CD4-positive, alpha-beta T cell (primary cell): ENCODE measurements at regions not wholly inside any gene's neighbourhood (a gene's known extent, or its start where the extent isn't known, plus 50 kb on each side); places are given as distances from the start of the nearest gene placed in this dataset.

ENCODE experiments used
- ATAC-seq: fragments of 200-7000 bp; cut with Tn5 transposase; one replicate; pipeline ENCODE4 v1.10.0; 2022; ENCODE audit warnings: mild to moderate bottlenecking; ENCODE audit not compliant: poor library complexity
- CTCF ChIA-PET: fragments of 350-600 bp; sonication (Branson Sonifier 250); formaldehyde crosslinking; loops from one replicate; lab custom pipeline; 2021; ENCODE audit warnings: antibody characterized with exemption, inconsistent platforms; lab: Charles Lee
- POLR2A ChIA-PET: fragments of 350-600 bp; sonication (Branson Sonifier 250); formaldehyde crosslinking; loops from one replicate; lab custom pipeline; 2021; ENCODE audit warnings: antibody characterized with exemption, inconsistent platforms; lab: Charles Lee
- DNase-seq, 14 experiments: peaks; one replicate each; pipeline ENCODE4 v3.0.0-alpha.2; 2013 to 2020; ENCODE audit warnings: mixed read lengths in 2 of 14
- H3K27ac ChIP-seq, 2 donors: one replicate each; pipeline versions ENCODE4 v1.5.1 to v1.7.0; 2013; ENCODE audit warnings: low read length in 2 of 2, low read depth in 1 of 2, mild to moderate bottlenecking in 1 of 2
- H3K27me3 ChIP-seq, 2 experiments: 1 replicate in 1 of 2; 2 replicates in 1 of 2; pipeline versions ENCODE4 v1.6.1 to v1.7.0; 2013; ENCODE audit warnings: low read length in 2 of 2, control low read depth in 1 of 2, mild to moderate bottlenecking in 1 of 2, moderate library complexity in 1 of 2; ENCODE audit not compliant: insufficient read depth in 2 of 2, control insufficient read depth in 1 of 2
- H3K36me3 ChIP-seq: one replicate; pipeline ENCODE4 v1.6.1; 2013; ENCODE audit warnings: low read length, control low read depth; ENCODE audit not compliant: insufficient read depth
- H3K4me1 ChIP-seq: one replicate; pipeline ENCODE4 v1.6.1; 2013; ENCODE audit warnings: low read length, control low read depth; ENCODE audit not compliant: insufficient read depth
- H3K4me3 ChIP-seq: one replicate; pipeline ENCODE4 v1.5.1; 2013; ENCODE audit warnings: mild to moderate bottlenecking, low read length, moderate library complexity
- H3K9me3 ChIP-seq, 2 experiments: 1 replicate in 1 of 2; 2 replicates in 1 of 2; pipeline versions ENCODE4 v1.6.1 to v1.7.0; 2013; ENCODE audit warnings: low read length in 2 of 2, mild to moderate bottlenecking in 2 of 2, control low read depth in 1 of 2, moderate library complexity in 1 of 2; ENCODE audit not compliant: control insufficient read depth in 1 of 2, insufficient read depth in 1 of 2
- H3K27ac Mint-ChIP-seq: one replicate; pipeline ENCODE4 v1.8.0; 2020; ENCODE audit warnings: mixed read lengths
- H3K27me3 Mint-ChIP-seq: one replicate; pipeline ENCODE4 v1.8.0; 2021; ENCODE audit warnings: mixed read lengths
- H3K36me3 Mint-ChIP-seq: one replicate; pipeline ENCODE4 v1.8.0; 2021; ENCODE audit warnings: low read depth, mixed read lengths
- H3K4me1 Mint-ChIP-seq: one replicate; pipeline ENCODE4 v1.8.0; 2021; ENCODE audit warnings: low read depth, mixed read lengths
- H3K4me3 Mint-ChIP-seq: one replicate; pipeline ENCODE4 v1.8.0; 2020; ENCODE audit warnings: mild to moderate bottlenecking, mixed read lengths
- H3K9me3 Mint-ChIP-seq: one replicate; pipeline ENCODE4 v1.8.0; 2020; ENCODE audit warnings: mixed read lengths
- intact Hi-C, 2 experiments: fragments of 100-400 bp; cut with DNase I in 1 of 2; cut with micrococcal nuclease in 1 of 2; formaldehyde crosslinking; loops; one replicate each; pipeline versions ENCODE4 v1.15.1 to v1.9.0; 2023 to 2025; cut with DNase I, micrococcal nuclease
- TF ChIP-seq, protein P1 (sequence below): fragments of 200-600 bp; IDR thresholded peaks from one replicate; pipeline ENCODE4 v1.8.0; 2022; ENCODE audit warnings: antibody characterized with exemption, mild to moderate bottlenecking

DNA sequence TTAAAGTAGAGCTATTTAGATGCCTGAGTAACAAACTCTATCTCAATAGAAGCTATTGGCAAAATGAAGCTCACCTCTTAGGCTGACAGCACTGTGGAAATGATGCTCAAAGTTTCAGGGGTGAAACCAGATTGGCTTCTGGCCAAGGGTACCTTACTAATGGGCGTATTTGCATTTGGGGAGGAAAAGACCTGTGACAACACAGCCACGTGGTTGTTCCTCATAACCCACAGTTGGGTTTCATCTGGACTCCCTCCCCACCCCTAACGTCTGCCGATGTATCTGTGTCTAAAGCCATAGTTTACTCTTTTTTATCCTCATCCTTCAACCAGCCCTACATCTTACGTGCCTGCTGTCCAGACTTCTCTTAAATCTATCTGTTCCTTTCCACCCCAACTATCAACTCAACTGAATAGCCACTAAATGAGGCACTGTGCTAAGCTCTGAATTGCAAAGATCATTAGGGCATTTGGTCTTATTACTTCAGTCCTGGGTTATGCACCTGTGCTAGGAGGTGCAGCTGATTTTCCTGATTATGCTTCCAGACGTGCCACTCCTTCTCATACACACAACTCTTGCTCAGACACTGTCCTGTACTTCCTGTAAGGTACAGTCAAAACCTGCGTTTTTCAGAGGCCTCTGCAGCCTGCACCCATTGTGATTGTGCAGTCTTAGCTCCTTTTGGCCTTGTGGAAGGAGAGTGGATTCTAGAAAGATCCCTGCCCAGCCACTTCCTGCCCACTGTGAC lies 80.6 kb upstream of the ARMC2 start:
- no peak for ATAC-seq
- Mint-ChIP-seq H3K27ac (no peak overlapping the region), H3K9me3 (no peaks in the 10 kb centered on the region), H3K4me3 (no peak overlapping the region), H3K27me3 (peaks cover 7% of the 10 kb centered on the region), H3K4me1 (peaks cover 7% of the 10 kb centered on the region), H3K36me3 (no peaks in the 10 kb centered on the region)
- no peak for DNase-seq
- no peaks in the 10 kb centered on the region for H3K36me3 ChIP-seq
- no peaks in the 10 kb centered on the region for H3K9me3 ChIP-seq
- POLR2A ChIA-PET = no interaction called here
- intact Hi-C loops = no loop called here
- H3K27me3 ChIP-seq = no peaks in the 10 kb centered on the region
- H3K4me3 ChIP-seq = no peak overlapping the region
- no peaks in the 10 kb centered on the region for H3K4me1 ChIP-seq
- no peak overlapping the region for H3K27ac ChIP-seq
- CTCF ChIA-PET = no interaction called here
- TF ChIP-seq, protein P1, sequence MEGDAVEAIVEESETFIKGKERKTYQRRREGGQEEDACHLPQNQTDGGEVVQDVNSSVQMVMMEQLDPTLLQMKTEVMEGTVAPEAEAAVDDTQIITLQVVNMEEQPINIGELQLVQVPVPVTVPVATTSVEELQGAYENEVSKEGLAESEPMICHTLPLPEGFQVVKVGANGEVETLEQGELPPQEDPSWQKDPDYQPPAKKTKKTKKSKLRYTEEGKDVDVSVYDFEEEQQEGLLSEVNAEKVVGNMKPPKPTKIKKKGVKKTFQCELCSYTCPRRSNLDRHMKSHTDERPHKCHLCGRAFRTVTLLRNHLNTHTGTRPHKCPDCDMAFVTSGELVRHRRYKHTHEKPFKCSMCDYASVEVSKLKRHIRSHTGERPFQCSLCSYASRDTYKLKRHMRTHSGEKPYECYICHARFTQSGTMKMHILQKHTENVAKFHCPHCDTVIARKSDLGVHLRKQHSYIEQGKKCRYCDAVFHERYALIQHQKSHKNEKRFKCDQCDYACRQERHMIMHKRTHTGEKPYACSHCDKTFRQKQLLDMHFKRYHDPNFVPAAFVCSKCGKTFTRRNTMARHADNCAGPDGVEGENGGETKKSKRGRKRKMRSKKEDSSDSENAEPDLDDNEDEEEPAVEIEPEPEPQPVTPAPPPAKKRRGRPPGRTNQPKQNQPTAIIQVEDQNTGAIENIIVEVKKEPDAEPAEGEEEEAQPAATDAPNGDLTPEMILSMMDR = no peak

DNA sequence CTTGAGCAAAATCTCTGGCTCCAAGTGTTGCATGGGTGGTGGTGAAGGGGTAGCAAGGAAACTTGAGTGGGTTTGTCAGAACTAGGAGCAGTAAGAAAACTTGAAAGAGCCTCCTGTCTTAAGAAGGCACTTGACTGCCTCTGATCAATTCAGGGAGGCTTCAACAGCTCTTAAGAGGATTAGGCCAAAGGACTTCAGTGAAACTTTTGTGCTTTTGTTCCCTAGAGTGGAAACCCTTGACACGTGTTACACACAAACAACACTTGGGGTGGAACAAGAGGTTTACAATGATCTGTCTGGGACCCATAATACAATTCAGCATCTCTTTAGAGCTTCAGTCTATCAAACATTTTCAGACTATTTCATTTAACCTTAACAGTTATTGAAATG lies 80.1 kb upstream of the ARMC2 start:
- DNase-seq (no peak), ATAC-seq (no peak)
- Histone ChIP-seq H3K9me3 (no peaks in the 10 kb centered on the region), H3K4me3 (no peak overlapping the region), H3K4me1 (no peaks in the 10 kb centered on the region), H3K27me3 (no peaks in the 10 kb centered on the region), H3K27ac (no peak overlapping the region), H3K36me3 (no peaks in the 10 kb centered on the region)
- no peaks in the 10 kb centered on the region for H3K9me3 Mint-ChIP-seq
- H3K27me3 Mint-ChIP-seq = peaks cover 7% of the 10 kb centered on the region
- H3K36me3 Mint-ChIP-seq = no peaks in the 10 kb centered on the region
- ChIA-PET CTCF (no interaction called here), POLR2A (no interaction called here)
- TF ChIP-seq, protein P1 = no peak
- H3K27ac Mint-ChIP-seq = no peak overlapping the region
- peaks cover 7% of the 10 kb centered on the region for H3K4me1 Mint-ChIP-seq
- intact Hi-C loops = no loop called here
- H3K4me3 Mint-ChIP-seq = no peak overlapping the region

DNA sequence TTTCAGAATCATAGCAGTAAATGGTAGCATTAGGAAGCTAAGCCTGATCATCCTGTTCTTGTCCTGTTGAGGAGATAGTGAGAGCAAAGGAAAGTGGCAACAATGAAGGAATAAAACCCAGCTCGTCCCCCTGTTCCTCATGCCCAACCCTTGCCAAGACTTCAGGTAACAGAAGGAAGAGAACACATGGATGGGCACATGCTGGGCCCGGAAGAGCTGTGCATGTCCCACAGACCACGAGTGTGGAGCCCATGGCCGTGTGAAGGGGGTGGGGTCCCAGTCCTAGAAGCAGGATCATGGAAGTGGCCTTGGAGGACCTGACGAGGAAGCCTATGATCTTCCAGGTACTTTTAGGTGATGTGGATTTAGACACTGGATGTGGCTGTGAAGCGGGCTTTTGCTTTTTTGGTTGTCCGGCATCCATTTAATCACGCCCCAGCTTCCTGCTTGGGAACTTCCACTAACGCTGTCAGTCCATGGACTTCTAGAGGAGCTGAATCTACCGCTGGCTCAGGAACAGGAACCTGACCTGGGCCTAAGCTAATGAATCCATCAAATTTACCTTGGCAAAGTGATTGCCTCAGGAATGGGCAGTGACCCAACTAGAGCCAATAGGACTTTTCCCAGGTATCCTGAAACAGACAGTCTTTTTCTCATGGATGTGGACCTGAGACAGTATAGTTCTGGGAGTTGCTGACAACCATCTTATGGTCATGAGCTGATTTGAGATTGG lies 79.3 kb upstream of the ARMC2 start:
- DNase-seq (no peak), ATAC-seq (no peak)
- ChIA-PET POLR2A (no interaction called here), CTCF (no interaction called here)
- Histone ChIP-seq H3K27ac (no peak overlapping the region), H3K36me3 (no peaks in the 10 kb centered on the region), H3K27me3 (no peaks in the 10 kb centered on the region), H3K4me3 (no peak overlapping the region), H3K9me3 (no peaks in the 10 kb centered on the region), H3K4me1 (no peaks in the 10 kb centered on the region)
- intact Hi-C loops = no loop called here
- no peak overlapping the region for H3K4me3 Mint-ChIP-seq
- TF ChIP-seq, protein P1 = no peak
- no peaks in the 10 kb centered on the region for H3K36me3 Mint-ChIP-seq
- no peak overlapping the region for H3K27ac Mint-ChIP-seq
- H3K4me1 Mint-ChIP-seq = peaks cover 7% of the 10 kb centered on the region
- H3K9me3 Mint-ChIP-seq = no peaks in the 10 kb centered on the region
- peaks cover 7% of the 10 kb centered on the region for H3K27me3 Mint-ChIP-seq
